Mammary epithelial cell (primary cell): ENCODE measurements at regions not wholly inside any gene's neighbourhood (a gene's known extent, or its start where the extent isn't known, plus 50 kb on each side); places are given as distances from the start of the nearest gene placed in this dataset.

ENCODE experiments used
- EZH2 ChIP-seq: IDR thresholded peaks from 2 replicates; pipeline ENCODE4 v1.6.1; 2012; ENCODE audit warnings: low read length, inconsistent platforms, borderline replicate concordance
- TF ChIP-seq, protein P1 (sequence below), 2 donors: IDR thresholded peaks in 1 of 2; conservative IDR thresholded peaks in 1 of 2; 2 replicates each; pipeline ENCODE4 v1.5.1; 2011 to 2012; ENCODE audit warnings: inconsistent platforms in 2 of 2, low read length in 2 of 2, mild to moderate bottlenecking in 2 of 2, control low read depth in 1 of 2, low read depth in 1 of 2; ENCODE audit not compliant: insufficient read depth in 1 of 2; ENCODE audit errors: extremely low read depth in 1 of 2

DNA sequence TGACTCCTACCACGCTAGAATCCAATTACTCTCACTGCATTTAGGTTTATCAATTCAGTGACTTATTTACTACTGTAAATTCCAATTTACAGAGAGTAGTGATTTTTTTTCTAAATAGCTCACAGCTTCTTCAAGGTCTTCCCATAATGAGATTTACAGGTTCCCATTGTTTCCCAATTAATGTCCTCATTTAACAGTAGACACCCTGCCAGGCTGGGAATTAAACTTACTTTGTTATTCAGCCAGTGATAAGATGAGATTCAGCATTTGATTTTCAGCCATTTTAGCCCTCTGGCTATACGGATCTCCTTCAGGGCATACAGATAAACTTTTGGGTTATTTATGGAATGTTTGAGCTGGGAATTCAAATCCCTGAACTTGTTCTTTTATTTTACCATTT is 582.9 kb upstream of the EYS start:
- TF ChIP-seq, protein P1, sequence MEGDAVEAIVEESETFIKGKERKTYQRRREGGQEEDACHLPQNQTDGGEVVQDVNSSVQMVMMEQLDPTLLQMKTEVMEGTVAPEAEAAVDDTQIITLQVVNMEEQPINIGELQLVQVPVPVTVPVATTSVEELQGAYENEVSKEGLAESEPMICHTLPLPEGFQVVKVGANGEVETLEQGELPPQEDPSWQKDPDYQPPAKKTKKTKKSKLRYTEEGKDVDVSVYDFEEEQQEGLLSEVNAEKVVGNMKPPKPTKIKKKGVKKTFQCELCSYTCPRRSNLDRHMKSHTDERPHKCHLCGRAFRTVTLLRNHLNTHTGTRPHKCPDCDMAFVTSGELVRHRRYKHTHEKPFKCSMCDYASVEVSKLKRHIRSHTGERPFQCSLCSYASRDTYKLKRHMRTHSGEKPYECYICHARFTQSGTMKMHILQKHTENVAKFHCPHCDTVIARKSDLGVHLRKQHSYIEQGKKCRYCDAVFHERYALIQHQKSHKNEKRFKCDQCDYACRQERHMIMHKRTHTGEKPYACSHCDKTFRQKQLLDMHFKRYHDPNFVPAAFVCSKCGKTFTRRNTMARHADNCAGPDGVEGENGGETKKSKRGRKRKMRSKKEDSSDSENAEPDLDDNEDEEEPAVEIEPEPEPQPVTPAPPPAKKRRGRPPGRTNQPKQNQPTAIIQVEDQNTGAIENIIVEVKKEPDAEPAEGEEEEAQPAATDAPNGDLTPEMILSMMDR (conservative IDR thresholded peaks at IDR 0.05 in 1 of 2, IDR thresholded peaks at IDR 0.05 in 1 of 2; ENCODE audit: extremely low read depth in 1 of 2, insufficient read depth in 1 of 2, low read depth in 1 of 2, low read length in 2 of 2) = no peak
- no peak for TF ChIP-seq EZH2
